ENCODE measurements at regions not wholly inside any gene's neighbourhood (a gene's known extent, or its start where the extent isn't known, plus 50 kb on each side); places are given as distances from the start of the nearest gene placed in this dataset.

- Histone ChIP-seq H3K4me1 (ENCODE audit: control insufficient read depth, insufficient read depth, low read length) (no peaks in the 10 kb centered on the region), H3K4me3 (ENCODE audit: low read depth, low read length) (no peak overlapping the region), H3K9ac (ENCODE audit: low read depth, low read length) (no peak overlapping the region), H3K27me3 (ENCODE audit: control insufficient read depth, insufficient read depth, low read length) (no peaks in the 10 kb centered on the region), H3K36me3 (ENCODE audit: control insufficient read depth, insufficient read depth, low read length) (no peaks in the 10 kb centered on the region), H3K9me3 (ENCODE audit: control insufficient read depth, insufficient read depth, low read length) (no peaks in the 10 kb centered on the region)
These were observed 114.8 kb downstream of the PHETA1 start for GRCh38 chr12:111254106-111254505.

- Histone ChIP-seq H3K9me3 (ENCODE audit: control insufficient read depth, insufficient read depth, low read length) (no peaks in the 10 kb centered on the region), H3K27me3 (ENCODE audit: control insufficient read depth, insufficient read depth, low read length) (no peaks in the 10 kb centered on the region), H3K4me3 (ENCODE audit: low read depth, low read length) (no peak overlapping the region), H3K4me1 (ENCODE audit: control insufficient read depth, insufficient read depth, low read length) (no peaks in the 10 kb centered on the region), H3K36me3 (ENCODE audit: control insufficient read depth, insufficient read depth, low read length) (no peaks in the 10 kb centered on the region), H3K9ac (ENCODE audit: low read depth, low read length) (no peak overlapping the region)
These were observed 115.7 kb downstream of the PHETA1 start for GRCh38 chr12:111253213-111253612.

- no peaks in the 10 kb centered on the region for H3K9me3 ChIP-seq (ENCODE audit: control insufficient read depth, insufficient read depth, low read length)
- H3K4me1 ChIP-seq (ENCODE audit: control insufficient read depth, insufficient read depth, low read length) = no peaks in the 10 kb centered on the region
- no peaks in the 10 kb centered on the region for H3K27me3 ChIP-seq (ENCODE audit: control insufficient read depth, insufficient read depth, low read length)
- no peak overlapping the region for H3K9ac ChIP-seq (ENCODE audit: low read depth, low read length)
- no peak overlapping the region for H3K4me3 ChIP-seq (ENCODE audit: low read depth, low read length)
- H3K36me3 ChIP-seq (ENCODE audit: control insufficient read depth, insufficient read depth, low read length) = no peaks in the 10 kb centered on the region
These were observed 117.1 kb downstream of the PHETA1 start for GRCh38 chr12:111251787-111252186.

GRCh38 chr12:111251058-111251730, 117.7 kb downstream of the PHETA1 start:
- Histone ChIP-seq H3K27me3 (ENCODE audit: control insufficient read depth, insufficient read depth, low read length) (no peaks in the 10 kb centered on the region), H3K36me3 (ENCODE audit: control insufficient read depth, insufficient read depth, low read length) (no peaks in the 10 kb centered on the region), H3K4me1 (ENCODE audit: control insufficient read depth, insufficient read depth, low read length) (no peaks in the 10 kb centered on the region), H3K4me3 (ENCODE audit: low read depth, low read length) (no peak overlapping the region), H3K9me3 (ENCODE audit: control insufficient read depth, insufficient read depth, low read length) (no peaks in the 10 kb centered on the region), H3K9ac (ENCODE audit: low read depth, low read length) (no peak overlapping the region)

- no peak overlapping the region for H3K9ac ChIP-seq (ENCODE audit: low read depth, low read length)
- no peak overlapping the region for H3K4me3 ChIP-seq (ENCODE audit: low read depth, low read length)
- no peaks in the 10 kb centered on the region for H3K36me3 ChIP-seq (ENCODE audit: control insufficient read depth, insufficient read depth, low read length)
- H3K4me1 ChIP-seq (ENCODE audit: control insufficient read depth, insufficient read depth, low read length) = no peaks in the 10 kb centered on the region
- H3K27me3 ChIP-seq (ENCODE audit: control insufficient read depth, insufficient read depth, low read length) = no peaks in the 10 kb centered on the region
- no peaks in the 10 kb centered on the region for H3K9me3 ChIP-seq (ENCODE audit: control insufficient read depth, insufficient read depth, low read length)
These were observed 118.5 kb downstream of the PHETA1 start for GRCh38 chr12:111250251-111250881.

- Histone ChIP-seq H3K27me3 (ENCODE audit: control insufficient read depth, insufficient read depth, low read length) (no peaks in the 10 kb centered on the region), H3K9me3 (ENCODE audit: control insufficient read depth, insufficient read depth, low read length) (no peaks in the 10 kb centered on the region), H3K36me3 (ENCODE audit: control insufficient read depth, insufficient read depth, low read length) (no peaks in the 10 kb centered on the region), H3K4me3 (ENCODE audit: low read depth, low read length) (no peak overlapping the region), H3K9ac (ENCODE audit: low read depth, low read length) (no peak overlapping the region), H3K4me1 (ENCODE audit: control insufficient read depth, insufficient read depth, low read length) (no peaks in the 10 kb centered on the region)
These were observed 119.1 kb downstream of the PHETA1 start for GRCh38 chr12:111249757-111250156.

- Histone ChIP-seq H3K4me3 (ENCODE audit: low read depth, low read length) (no peak overlapping the region), H3K9ac (ENCODE audit: low read depth, low read length) (no peak overlapping the region), H3K27me3 (ENCODE audit: control insufficient read depth, insufficient read depth, low read length) (no peaks in the 10 kb centered on the region), H3K9me3 (ENCODE audit: control insufficient read depth, insufficient read depth, low read length) (no peaks in the 10 kb centered on the region), H3K36me3 (ENCODE audit: control insufficient read depth, insufficient read depth, low read length) (no peaks in the 10 kb centered on the region), H3K4me1 (ENCODE audit: control insufficient read depth, insufficient read depth, low read length) (no peaks in the 10 kb centered on the region)
These were observed 119.9 kb downstream of the PHETA1 start for GRCh38 chr12:111249018-111249370.

- H3K9ac ChIP-seq (ENCODE audit: low read depth, low read length) = no peak overlapping the region
These were observed 120.5 kb downstream of the PHETA1 start for GRCh38 chr12:111248236-111249017.

GRCh38 chr12:111247083-111247783, 121.7 kb downstream of the PHETA1 start:
- no peak overlapping the region for H3K4me3 ChIP-seq (ENCODE audit: low read depth, low read length)
- H3K36me3 ChIP-seq (ENCODE audit: control insufficient read depth, insufficient read depth, low read length) = no peaks in the 10 kb centered on the region
- no peaks in the 10 kb centered on the region for H3K27me3 ChIP-seq (ENCODE audit: control insufficient read depth, insufficient read depth, low read length)

More at GRCh38 chr12:111248236-111249017, 120.5 kb downstream of the PHETA1 start:
- H3K4me1 ChIP-seq (ENCODE audit: control insufficient read depth, insufficient read depth, low read length) = no peaks in the 10 kb centered on the region
- no peaks in the 10 kb centered on the region for H3K27me3 ChIP-seq (ENCODE audit: control insufficient read depth, insufficient read depth, low read length)
- no peak overlapping the region for H3K4me3 ChIP-seq (ENCODE audit: low read depth, low read length)
- no peaks in the 10 kb centered on the region for H3K9me3 ChIP-seq (ENCODE audit: control insufficient read depth, insufficient read depth, low read length)
- H3K36me3 ChIP-seq (ENCODE audit: control insufficient read depth, insufficient read depth, low read length) = no peaks in the 10 kb centered on the region

GRCh38 chr12:111246477-111247011, 122.4 kb downstream of the PHETA1 start:
- Histone ChIP-seq H3K9me3 (ENCODE audit: control insufficient read depth, insufficient read depth, low read length) (no peaks in the 10 kb centered on the region), H3K27me3 (ENCODE audit: control insufficient read depth, insufficient read depth, low read length) (no peaks in the 10 kb centered on the region), H3K4me3 (ENCODE audit: low read depth, low read length) (no peak overlapping the region), H3K4me1 (ENCODE audit: control insufficient read depth, insufficient read depth, low read length) (no peaks in the 10 kb centered on the region), H3K9ac (ENCODE audit: low read depth, low read length) (no peak overlapping the region), H3K36me3 (ENCODE audit: control insufficient read depth, insufficient read depth, low read length) (no peaks in the 10 kb centered on the region)

More at GRCh38 chr12:111247083-111247783, 121.7 kb downstream of the PHETA1 start:
- H3K4me1 ChIP-seq (ENCODE audit: control insufficient read depth, insufficient read depth, low read length) = no peaks in the 10 kb centered on the region
- no peaks in the 10 kb centered on the region for H3K9me3 ChIP-seq (ENCODE audit: control insufficient read depth, insufficient read depth, low read length)
- no peak overlapping the region for H3K9ac ChIP-seq (ENCODE audit: low read depth, low read length)

GRCh38 chr12:111245701-111246476, 123.0 kb downstream of the PHETA1 start:
- no peaks in the 10 kb centered on the region for H3K9me3 ChIP-seq (ENCODE audit: control insufficient read depth, insufficient read depth, low read length)
- H3K9ac ChIP-seq (ENCODE audit: low read depth, low read length) = no peak overlapping the region
- H3K4me1 ChIP-seq (ENCODE audit: control insufficient read depth, insufficient read depth, low read length) = no peaks in the 10 kb centered on the region
- H3K4me3 ChIP-seq (ENCODE audit: low read depth, low read length) = no peak overlapping the region
- H3K27me3 ChIP-seq (ENCODE audit: control insufficient read depth, insufficient read depth, low read length) = no peaks in the 10 kb centered on the region
- H3K36me3 ChIP-seq (ENCODE audit: control insufficient read depth, insufficient read depth, low read length) = no peaks in the 10 kb centered on the region

Measured in iPS-15b (cell line).